K562 (cell line): ENCODE measurements at regions not wholly inside any gene's neighbourhood (a gene's known extent, or its start where the extent isn't known, plus 50 kb on each side); places are given as distances from the start of the nearest gene placed in this dataset.

ENCODE experiments used
- CTCF ChIP-seq, 3 experiments: IDR thresholded peaks in 2 of 3; conservative IDR thresholded peaks in 1 of 3; 2 replicates each; pipeline ENCODE4 v1.5.1; 2011 to 2012; ENCODE audit warnings: low read length in 3 of 3, mild to moderate bottlenecking in 3 of 3, control low read depth in 2 of 3, improper control_type of control experiment in 1 of 3, inconsistent platforms in 1 of 3, low read depth in 1 of 3, mixed read lengths in 1 of 3, moderate library complexity in 1 of 3; ENCODE audit not compliant: insufficient read depth in 2 of 3
- EZH2 ChIP-seq: IDR thresholded peaks from 2 replicates; pipeline ENCODE4 v1.6.1; 2012; ENCODE audit warnings: low read depth, mild to moderate bottlenecking, inconsistent platforms, low read length, borderline replicate concordance
- FOXA1 ChIP-seq: fragments of 450-650 bp; IDR thresholded peaks from 2 replicates; pipeline ENCODE4 v1.6.1; 2016; ENCODE audit warnings: mild to moderate bottlenecking, borderline replicate concordance
- RCOR1 ChIP-seq, 2 experiments: IDR thresholded peaks; 2 replicates each; pipeline ENCODE4 v1.6.1; 2012; ENCODE audit warnings: low read depth in 2 of 2, low read length in 2 of 2, borderline replicate concordance in 1 of 2, improper control_type of control experiment in 1 of 2

- no peak for TF ChIP-seq EZH2
- no peak for TF ChIP-seq CTCF (IDR thresholded peaks at IDR 0.05 in 2 of 3, conservative IDR thresholded peaks at IDR 0.05 in 1 of 3; ENCODE audit: insufficient read depth in 2 of 3, low read depth in 1 of 3, low read length in 3 of 3)
- no peak for TF ChIP-seq RCOR1 (IDR thresholded peaks at IDR 0.05; ENCODE audit: borderline replicate concordance in 1 of 2, low read depth in 2 of 2, low read length in 2 of 2)
- no peak for TF ChIP-seq FOXA1
Measured at GRCh38 chr1:67977756-67978155, 72.7 kb downstream of the DIRAS3 start.
